GM18499 (cell line): ENCODE measurements at regions not wholly inside any gene's neighbourhood (a gene's known extent, or its start where the extent isn't known, plus 50 kb on each side); places are given as distances from the start of the nearest gene placed in this dataset.
"Not testable (repeated sequence)": the region's sequence is repeated elsewhere in the genome, so short reads cannot be mapped to it uniquely, and the experiment has no call there.

Experiments
- ATAC-seq: cut with Tn5 transposase; IDR thresholded peaks from one replicate; pipeline ENCODE4 v1.9.1; 2021; ENCODE audit warnings: moderate number of reproducible peaks; ENCODE audit not compliant: insufficient read depth, unreplicated experiment

- no peak for ATAC-seq
These were observed 778.6 kb downstream of the KCNJ2 start for GRCh38 chr17:70947636-70948565.

GRCh38 chr17:70953140-70953539 is 783.8 kb downstream of the KCNJ2 start:
- not testable (repeated sequence) for ATAC-seq

DNA sequence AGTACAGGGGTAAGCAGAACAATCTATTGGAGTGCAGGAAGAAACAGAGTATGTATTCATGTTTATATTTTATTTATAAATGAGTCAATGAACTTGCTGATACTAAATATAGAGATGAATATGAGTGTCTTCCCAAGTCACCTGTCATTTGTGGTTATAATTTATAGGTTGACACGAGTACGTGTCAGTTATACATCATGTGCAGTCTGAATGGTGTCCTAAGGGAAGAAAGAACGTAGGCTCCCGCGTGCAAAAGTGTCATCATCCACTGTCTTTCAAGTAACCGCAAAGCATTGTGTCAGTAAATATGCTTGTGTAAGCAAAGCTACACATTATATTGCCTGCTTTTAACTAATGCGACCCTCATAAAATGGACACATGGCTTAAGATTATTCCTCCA is 786.1 kb downstream of the KCNJ2 start:
- no peak for ATAC-seq

- ATAC-seq = no peak
These were observed 787.4 kb downstream of the KCNJ2 start for GRCh38 chr17:70956726-70957125.

DNA sequence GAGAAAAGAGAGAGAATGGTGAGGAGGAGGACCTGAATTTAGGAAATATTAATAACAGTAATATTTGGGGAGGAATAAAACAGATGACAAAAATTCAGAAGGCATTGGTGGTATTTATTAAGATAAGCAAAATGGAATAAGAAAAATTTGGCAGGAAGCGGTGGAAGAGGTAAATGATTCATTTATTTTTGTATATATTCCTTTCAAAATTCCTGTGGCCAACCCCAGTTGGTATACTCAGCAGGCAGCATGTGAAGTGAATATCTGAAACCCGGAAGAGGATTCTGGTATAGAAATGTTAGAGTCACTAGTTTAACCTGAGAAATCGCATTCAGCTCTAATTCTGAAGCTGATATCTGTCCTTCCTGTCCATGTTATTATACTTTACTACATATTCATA is 792.0 kb downstream of the KCNJ2 start:
- ATAC-seq = no peak

GRCh38 chr17:70968302-70968701 is 799.0 kb downstream of the KCNJ2 start:
- no peak for ATAC-seq

- no peak for ATAC-seq
These were observed 800.2 kb downstream of the KCNJ2 start for GRCh38 chr17:70969521-70970034.

DNA sequence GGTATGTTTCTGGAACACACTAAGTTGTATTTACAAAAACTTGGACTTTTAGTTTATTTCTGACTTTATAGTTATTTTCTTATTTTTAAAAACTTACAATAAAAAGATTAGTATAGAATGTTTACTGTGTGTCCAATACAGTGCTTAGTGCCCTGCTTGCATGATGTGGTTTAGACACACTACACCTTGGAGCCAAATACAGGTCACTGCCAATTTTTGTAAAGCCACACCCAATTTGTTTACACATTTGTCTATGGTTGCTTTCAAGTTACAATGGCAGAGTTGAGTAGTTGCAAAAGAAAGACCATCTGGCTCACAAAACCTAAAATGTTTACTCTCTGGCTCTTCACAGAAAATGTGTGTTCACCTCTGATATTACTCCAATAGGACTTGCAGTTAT is 807.1 kb downstream of the KCNJ2 start:
- ATAC-seq = no peak

- no peak for ATAC-seq
These were observed 815.5 kb downstream of the KCNJ2 start for GRCh38 chr17:70984873-70985272.

DNA sequence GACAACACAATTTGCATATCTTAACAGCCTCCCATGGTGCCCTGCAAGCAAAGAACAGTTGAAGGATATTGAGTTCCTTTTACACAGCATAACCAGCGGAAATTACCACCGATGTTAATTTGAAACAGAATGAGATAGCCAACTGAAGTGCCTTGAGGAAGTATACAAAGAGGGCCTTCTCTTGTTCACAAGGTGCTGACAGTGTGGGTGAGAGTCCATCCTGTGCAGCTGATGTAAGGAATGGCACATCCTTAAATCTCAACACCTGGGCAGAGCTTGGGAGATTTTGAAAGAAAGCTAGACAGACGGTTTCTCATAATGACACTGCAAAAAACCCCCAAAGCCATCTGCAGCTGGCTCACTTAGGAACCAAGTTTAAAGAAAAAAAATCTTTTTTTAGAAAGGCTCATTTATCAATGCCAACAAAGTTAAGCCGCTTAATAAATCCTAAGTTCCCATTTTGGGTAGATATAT is 818.6 kb downstream of the KCNJ2 start:
- peak; percentile 83 for ATAC-seq

GRCh38 chr17:70988622-70989021 is 819.3 kb downstream of the KCNJ2 start:
- no peak for ATAC-seq

- no peak for ATAC-seq
These were observed 819.9 kb downstream of the KCNJ2 start for GRCh38 chr17:70989280-70989679.

GRCh38 chr17:70994194-70994593 is 824.9 kb downstream of the KCNJ2 start:
- no peak for ATAC-seq

GRCh38 chr17:70995997-70996396 is 826.7 kb downstream of the KCNJ2 start:
- no peak for ATAC-seq

DNA sequence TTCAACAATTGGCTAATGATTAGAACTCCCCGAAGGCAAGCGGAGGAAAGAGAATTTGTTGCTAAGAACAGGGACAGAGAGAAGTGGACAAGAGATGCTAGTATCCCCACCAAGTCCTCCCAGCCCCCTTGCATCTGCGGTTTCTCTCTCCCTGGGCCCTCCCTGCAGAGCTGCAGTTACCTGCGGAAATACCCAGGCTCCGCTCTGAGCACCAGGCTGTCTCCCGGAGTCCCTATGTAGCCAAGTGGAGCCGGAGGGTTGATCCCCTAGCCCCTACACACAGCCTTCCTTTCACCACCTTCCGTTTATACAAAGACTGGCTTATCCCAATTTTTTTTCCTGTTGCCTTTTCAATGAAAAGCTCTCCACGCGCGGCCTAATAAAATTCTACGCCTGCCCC is 834.4 kb downstream of the KCNJ2 start:
- no peak for ATAC-seq

DNA sequence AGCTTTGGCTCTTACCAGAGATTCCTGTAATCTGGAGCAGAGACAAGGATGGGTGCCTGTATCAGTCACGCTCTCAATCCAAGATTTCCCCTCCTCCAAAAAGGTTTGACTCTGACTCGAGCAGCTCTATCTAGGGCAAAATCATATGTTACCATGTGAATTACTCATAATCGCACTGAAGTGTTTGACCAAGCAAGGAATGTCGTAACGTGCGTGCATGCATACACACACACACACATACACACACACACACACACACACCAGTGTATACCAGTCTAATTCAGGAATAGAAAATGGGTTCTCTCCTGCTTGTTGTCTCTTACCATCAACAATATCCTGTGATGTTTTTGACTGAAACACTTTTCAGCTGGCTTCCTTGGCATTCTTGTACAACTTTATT is 835.1 kb downstream of the KCNJ2 start:
- no peak for ATAC-seq

GRCh38 chr17:71011391-71011790 is 842.1 kb downstream of the KCNJ2 start:
- ATAC-seq = no peak

GRCh38 chr17:71019699-71020098 is 850.4 kb downstream of the KCNJ2 start:
- no peak for ATAC-seq

DNA sequence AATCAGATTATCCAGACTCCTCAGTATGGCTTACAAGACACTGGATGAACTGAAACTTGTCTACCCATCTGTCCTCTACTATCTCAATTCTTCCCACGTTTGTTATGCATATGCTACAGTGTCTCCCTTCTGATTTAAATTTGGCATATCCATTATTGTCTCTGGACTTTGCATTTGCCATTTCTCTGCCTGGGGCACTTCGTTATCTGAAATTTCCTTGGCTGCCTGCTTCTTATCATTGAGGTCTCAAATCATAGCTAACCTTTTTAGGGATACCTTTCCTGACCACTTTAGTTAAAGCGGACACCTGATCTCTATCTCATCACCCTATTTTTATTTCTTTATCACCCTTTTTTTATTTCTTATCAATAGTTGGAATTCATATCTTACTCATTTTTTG is 853.4 kb downstream of the KCNJ2 start:
- ATAC-seq = no peak

DNA sequence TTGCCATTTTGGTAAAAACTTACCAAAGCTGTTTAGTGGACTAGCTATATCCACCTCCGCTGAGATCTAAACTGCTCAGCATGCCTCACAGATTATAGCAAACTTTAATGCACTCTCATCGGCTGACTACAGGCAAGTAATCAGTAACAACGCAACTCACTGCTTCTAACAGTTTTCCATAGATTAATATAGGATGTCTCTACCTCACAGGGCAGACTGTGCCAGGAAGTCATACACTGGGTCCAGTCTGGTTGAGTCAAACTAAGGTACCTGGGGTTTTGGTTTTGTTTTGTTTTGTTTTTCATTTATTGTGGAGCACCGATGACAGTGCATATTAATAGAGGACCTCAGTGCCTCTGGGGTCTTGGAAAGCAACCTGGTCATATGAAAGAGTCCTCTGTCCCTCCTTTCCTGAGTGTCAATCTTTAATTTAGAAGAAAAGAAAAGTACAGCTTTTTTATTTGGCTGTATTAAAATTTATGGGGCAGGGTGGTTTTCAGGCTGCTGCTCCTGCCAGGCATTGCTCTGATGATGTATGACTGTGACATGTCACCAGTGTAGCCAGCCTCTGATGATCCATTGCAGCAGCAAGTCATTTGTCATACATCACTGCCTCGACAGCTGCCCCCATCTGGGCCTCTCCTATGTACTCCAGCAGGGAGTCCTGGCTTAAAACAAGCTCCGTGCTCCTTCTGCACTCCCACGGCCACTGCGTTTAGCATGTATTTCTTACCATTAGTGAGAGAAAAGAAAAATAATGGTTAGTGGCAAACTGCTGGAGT is 854.1 kb downstream of the KCNJ2 start:
- no peak for ATAC-seq

DNA sequence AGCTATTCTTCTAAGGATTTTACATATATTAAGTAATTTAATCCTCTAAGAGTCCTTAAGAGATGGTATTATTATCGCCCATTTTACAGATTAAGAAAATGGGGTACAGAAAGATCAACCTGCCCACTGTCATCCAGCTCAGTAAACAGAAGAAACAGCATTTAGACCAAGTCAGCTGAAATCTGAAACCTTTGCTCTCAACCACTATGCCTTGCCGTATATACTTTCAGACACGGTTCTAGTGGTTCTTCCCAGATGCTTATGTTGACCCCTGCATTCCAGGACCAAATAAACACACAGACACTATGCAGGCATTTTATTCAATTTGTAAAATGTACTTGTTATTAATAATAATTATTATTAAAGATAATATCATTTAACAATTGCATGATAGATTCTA is 854.8 kb downstream of the KCNJ2 start:
- no peak for ATAC-seq
